SK-N-SH (cell line): ENCODE measurements at regions not wholly inside any gene's neighbourhood (a gene's known extent, or its start where the extent isn't known, plus 50 kb on each side); places are given as distances from the start of the nearest gene placed in this dataset.

ENCODE experiments used
- CTCF ChIA-PET: fragments of 300-600, 350-600 bp; formaldehyde crosslinking; extraction: SDS; loops from one replicate; lab custom pipeline; 2021; lab: Yijun Ruan, JAX
- POLR2A ChIA-PET: fragments of 350-600 bp; sonication (Branson Sonifier 250); formaldehyde crosslinking; extraction: SDS; loops from one replicate; lab custom pipeline; 2020; ENCODE audit warnings: antibody characterized with exemption, inconsistent platforms; lab: Yijun Ruan, JAX
- DNase-seq: peaks from one replicate; pipeline ENCODE4 v3.0.0; 2012
- H2AFZ ChIP-seq: fragments of 200-600 bp; sonication (generic); 2 replicates; pipeline ENCODE4 v1.8.1; 2016; ENCODE audit warnings: antibody characterized with exemption, mild to moderate bottlenecking, low read depth
- H3F3A ChIP-seq: fragments of 200-600 bp; sonication (generic); replicated peaks from 2 replicates; pipeline ENCODE3; 2016; ENCODE audit warnings: antibody characterized with exemption, mild to moderate bottlenecking; ENCODE audit not compliant: insufficient read depth
- H3K27ac ChIP-seq, 2 experiments: fragments of 200-500 bp in 1 of 2; fragments of 200-600 bp in 1 of 2; sonication (Bioruptor generic) in 1 of 2; sonication (generic), shearing (Covaris generic) in 1 of 2; 2 replicates each; pipeline versions ENCODE4 v1.5.1 to v1.6.1; 2014 to 2016; ENCODE audit warnings: low read depth in 2 of 2, inconsistent platforms in 1 of 2, low read length in 1 of 2, mild to moderate bottlenecking in 1 of 2, mixed read lengths in 1 of 2
- H3K27me3 ChIP-seq: fragments of 200-600 bp; sonication (generic), shearing (Covaris generic); 2 replicates; pipeline ENCODE4 v1.6.1; 2016; ENCODE audit warnings: mixed run types; ENCODE audit not compliant: insufficient read depth
- H3K36me3 ChIP-seq, 2 experiments: fragments of 200-500 bp in 1 of 2; fragments of 200-600 bp in 1 of 2; sonication (Bioruptor generic) in 1 of 2; sonication (generic) in 1 of 2; replicated peaks in 1 of 2; 2 replicates each; pipeline versions ENCODE3 to v1.5.1; 2014 to 2016; ENCODE audit warnings: low read length in 1 of 2, mild to moderate bottlenecking in 1 of 2; ENCODE audit not compliant: insufficient read depth in 2 of 2, control insufficient read depth in 1 of 2
- H3K4me1 ChIP-seq, 2 experiments: fragments of 200-500 bp in 1 of 2; fragments of 200-600 bp in 1 of 2; sonication (Bioruptor generic) in 1 of 2; sonication (generic), shearing (Covaris generic) in 1 of 2; 2 replicates each; pipeline versions ENCODE4 v1.5.1 to v1.6.1; 2014 to 2016; ENCODE audit warnings: low read depth in 1 of 2, low read length in 1 of 2, mixed run types in 1 of 2; ENCODE audit not compliant: insufficient read depth in 2 of 2, control insufficient read depth in 1 of 2
- H3K4me2 ChIP-seq: fragments of 200-600 bp; sonication (generic), shearing (Covaris generic); 2 replicates; pipeline ENCODE4 v1.6.1; 2017; ENCODE audit warnings: mixed run types
- H3K4me3 ChIP-seq, 2 experiments: fragments of 200-500 bp in 1 of 2; fragments of 200-600 bp in 1 of 2; sonication (Bioruptor generic) in 1 of 2; sonication (generic), shearing (Covaris generic) in 1 of 2; 2 replicates each; pipeline versions ENCODE4 v1.5.1 to v1.8.1; 2014 to 2016; ENCODE audit warnings: low read depth in 2 of 2, inconsistent platforms in 1 of 2, low read length in 1 of 2, mild to moderate bottlenecking in 1 of 2, mixed read lengths in 1 of 2, moderate library complexity in 1 of 2
- H3K79me2 ChIP-seq: fragments of 200-600 bp; sonication (generic); 2 replicates; pipeline ENCODE4 v1.8.1; 2017; ENCODE audit warnings: mild to moderate bottlenecking; ENCODE audit not compliant: insufficient read depth
- H3K9ac ChIP-seq: fragments of 200-600 bp; sonication (generic); 2 replicates; pipeline ENCODE4 v1.6.1; 2017; ENCODE audit warnings: mixed run types
- H3K9me2 ChIP-seq: fragments of 200-600 bp; sonication (generic); 2 replicates; pipeline ENCODE4 v1.6.1; 2017; ENCODE audit warnings: mixed run types
- H3K9me3 ChIP-seq: fragments of 200-600 bp; sonication (generic); 2 replicates; pipeline ENCODE4 v1.6.1; 2017; ENCODE audit warnings: mixed run types, mild to moderate bottlenecking, moderate library complexity
- H4K20me1 ChIP-seq: fragments of 200-600 bp; sonication (generic); 2 replicates; pipeline ENCODE4 v1.6.1; 2017; ENCODE audit warnings: mild to moderate bottlenecking, mixed run types; ENCODE audit not compliant: insufficient read depth
- CHD2 ChIP-seq: fragments of 150-350 bp; IDR thresholded peaks from 2 replicates; pipeline ENCODE4 v1.6.1; 2018; ENCODE audit warnings: low read length; ENCODE audit not compliant: partially characterized antibody
- EP300 ChIP-seq, 2 experiments: IDR thresholded peaks; 2 replicates each; pipeline versions ENCODE4 v1.4.0 to v1.6.1; 2012; ENCODE audit warnings: borderline replicate concordance in 1 of 2, low read depth in 1 of 2, low read length in 1 of 2
- EZH2phosphoT487 ChIP-seq: fragments of 200-600 bp; sonication (generic); IDR thresholded peaks from 2 replicates; pipeline ENCODE4 v1.6.1; 2017; ENCODE audit warnings: low read depth, mixed run types, mild to moderate bottlenecking, antibody characterized with exemption, moderate library complexity, borderline replicate concordance
- FOXJ3 ChIP-seq: sonication (generic); formaldehyde crosslinking; IDR thresholded peaks from 2 replicates; pipeline ENCODE4 v1.5.1; 2020; ENCODE audit warnings: mild to moderate bottlenecking, missing genetic modification reagents
- FOXM1 ChIP-seq: IDR thresholded peaks from 2 replicates; pipeline ENCODE4 v1.4.0; 2012; ENCODE audit warnings: low read depth, mild to moderate bottlenecking
- GABPA ChIP-seq: IDR thresholded peaks from 2 replicates; pipeline ENCODE4 v1.4.0; 2012; ENCODE audit warnings: low read depth, mild to moderate bottlenecking
- GATA2 ChIP-seq: sonication (generic); formaldehyde crosslinking; IDR thresholded peaks from 2 replicates; pipeline ENCODE4 v1.5.0; 2020; ENCODE audit warnings: mild to moderate bottlenecking, missing genetic modification reagents
- JUND ChIP-seq: IDR thresholded peaks from 2 replicates; pipeline ENCODE4 v1.4.0; 2012
- MAX ChIP-seq: IDR thresholded peaks from 2 replicates; pipeline ENCODE4 v1.4.0; 2012; ENCODE audit warnings: low read depth
- MEF2A ChIP-seq: IDR thresholded peaks from 2 replicates; pipeline ENCODE4 v1.4.0; 2012; ENCODE audit warnings: low read depth, borderline replicate concordance
- MXI1 ChIP-seq: IDR thresholded peaks from 2 replicates; pipeline ENCODE4 v1.6.1; 2012; ENCODE audit warnings: mild to moderate bottlenecking, low read depth, low read length, improper control_type of control experiment
- NFIC ChIP-seq: IDR thresholded peaks from 2 replicates; pipeline ENCODE4 v1.4.0; 2012; ENCODE audit warnings: borderline replicate concordance
- POLR2AphosphoS5 ChIP-seq: IDR thresholded peaks from 2 replicates; pipeline ENCODE4 v1.6.1; 2012; ENCODE audit warnings: low read depth, low read length
- SIN3A ChIP-seq: IDR thresholded peaks from 2 replicates; pipeline ENCODE4 v1.6.1; 2012; ENCODE audit warnings: low read depth, mild to moderate bottlenecking, low read length, moderate library complexity, borderline replicate concordance
- TAF1 ChIP-seq: IDR thresholded peaks from 2 replicates; pipeline ENCODE4 v1.6.1; 2012; ENCODE audit warnings: low read depth, mild to moderate bottlenecking, low read length, moderate library complexity, borderline replicate concordance
- TCF12 ChIP-seq: IDR thresholded peaks from 2 replicates; pipeline ENCODE4 v1.4.0; 2012
- WGBS: methylation state at CpG from one replicate; pipeline ENCODE4 v1.1.6; 2017; ENCODE audit warnings: low lambda C conversion rate; 5-methylcytosine and 5-hydroxymethylcytosine counted together
- TF ChIP-seq, protein P1 (sequence below): IDR thresholded peaks from 2 replicates; pipeline ENCODE4 v1.4.0; 2012; ENCODE audit warnings: low read depth, borderline replicate concordance
- TF ChIP-seq, protein P2 (sequence below): IDR thresholded peaks from 2 replicates; pipeline ENCODE4 v1.4.0; 2012; ENCODE audit warnings: low read depth, borderline replicate concordance
- TF ChIP-seq, protein P3 (sequence below): fragments of 150-350 bp; IDR thresholded peaks from 2 replicates; pipeline ENCODE4 v1.6.1; 2017; ENCODE audit warnings: antibody characterized with exemption, low read length, low read depth, borderline replicate concordance
- TF ChIP-seq, protein P4 (sequence below): IDR thresholded peaks from 2 replicates; pipeline ENCODE4; 2012

DNA sequence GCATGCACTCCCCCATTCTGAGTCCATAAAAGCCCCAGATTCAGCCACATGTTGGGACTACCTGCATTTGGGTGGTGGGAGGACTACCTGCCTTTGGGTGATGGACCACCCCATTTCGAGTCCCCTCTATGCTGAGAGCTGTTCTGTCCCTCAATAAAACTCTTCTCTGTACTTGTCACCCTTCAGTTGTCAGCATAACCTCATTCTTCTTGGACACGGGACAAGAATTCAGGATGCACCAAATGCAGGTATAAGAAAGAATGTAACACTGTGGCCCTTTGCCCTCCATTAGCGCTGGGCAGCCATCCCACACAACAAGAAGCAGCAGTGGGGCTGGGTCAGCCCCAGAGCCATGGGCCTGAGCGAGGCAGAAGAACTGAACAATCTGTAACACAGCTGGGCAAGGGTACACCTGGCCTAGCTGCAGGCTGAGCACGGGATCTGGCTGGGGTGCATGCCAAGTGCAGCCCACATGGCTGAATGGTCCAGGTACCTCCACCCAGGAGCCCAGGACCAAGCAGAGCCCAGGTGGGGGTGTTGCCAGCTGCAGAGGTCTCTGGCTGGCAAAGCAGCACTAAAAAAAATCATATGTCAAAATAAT lies 1344.3 kb upstream of the LRRTM3 start:
- Histone ChIP-seq H3K9me3 (no peaks in the 10 kb centered on the region; the same call in none of the 2 replicates), H3K9me2 (no peaks in the 10 kb centered on the region), H3F3A (peaks cover 3% of the 10 kb centered on the region), H3K27me3 (no peaks in the 10 kb centered on the region), H3K36me3 (peaks cover 18 to 44% of the 10 kb centered on the region in 2 experiments), H3K27ac (no peak overlapping the region), H4K20me1 (no peaks in the 10 kb centered on the region), H2AFZ (no peak overlapping the region), H3K9ac (no peak overlapping the region), H3K4me2 (no peak overlapping the region), H3K4me1 (no peaks in the 10 kb centered on the region), H3K4me3 (no peak overlapping the region; a peak in 1 of 4 replicates), H3K79me2 (no peaks in the 10 kb centered on the region)
- WGBS = 83% methylated on average over 3 of the region's 5 CpGs
- no peak for DNase-seq
- CTCF ChIA-PET = no interaction called here
- TF ChIP-seq MXI1 = no peak
- TF ChIP-seq, protein P1, sequence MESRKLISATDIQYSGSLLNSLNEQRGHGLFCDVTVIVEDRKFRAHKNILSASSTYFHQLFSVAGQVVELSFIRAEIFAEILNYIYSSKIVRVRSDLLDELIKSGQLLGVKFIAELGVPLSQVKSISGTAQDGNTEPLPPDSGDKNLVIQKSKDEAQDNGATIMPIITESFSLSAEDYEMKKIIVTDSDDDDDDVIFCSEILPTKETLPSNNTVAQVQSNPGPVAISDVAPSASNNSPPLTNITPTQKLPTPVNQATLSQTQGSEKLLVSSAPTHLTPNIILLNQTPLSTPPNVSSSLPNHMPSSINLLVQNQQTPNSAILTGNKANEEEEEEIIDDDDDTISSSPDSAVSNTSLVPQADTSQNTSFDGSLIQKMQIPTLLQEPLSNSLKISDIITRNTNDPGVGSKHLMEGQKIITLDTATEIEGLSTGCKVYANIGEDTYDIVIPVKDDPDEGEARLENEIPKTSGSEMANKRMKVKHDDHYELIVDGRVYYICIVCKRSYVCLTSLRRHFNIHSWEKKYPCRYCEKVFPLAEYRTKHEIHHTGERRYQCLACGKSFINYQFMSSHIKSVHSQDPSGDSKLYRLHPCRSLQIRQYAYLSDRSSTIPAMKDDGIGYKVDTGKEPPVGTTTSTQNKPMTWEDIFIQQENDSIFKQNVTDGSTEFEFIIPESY = no peak
- no peak for TF ChIP-seq GATA2
- TF ChIP-seq SIN3A = no peak
- TF ChIP-seq JUND = no peak
- no peak for TF ChIP-seq EZH2phosphoT487
- POLR2A ChIA-PET = no interaction called here

DNA sequence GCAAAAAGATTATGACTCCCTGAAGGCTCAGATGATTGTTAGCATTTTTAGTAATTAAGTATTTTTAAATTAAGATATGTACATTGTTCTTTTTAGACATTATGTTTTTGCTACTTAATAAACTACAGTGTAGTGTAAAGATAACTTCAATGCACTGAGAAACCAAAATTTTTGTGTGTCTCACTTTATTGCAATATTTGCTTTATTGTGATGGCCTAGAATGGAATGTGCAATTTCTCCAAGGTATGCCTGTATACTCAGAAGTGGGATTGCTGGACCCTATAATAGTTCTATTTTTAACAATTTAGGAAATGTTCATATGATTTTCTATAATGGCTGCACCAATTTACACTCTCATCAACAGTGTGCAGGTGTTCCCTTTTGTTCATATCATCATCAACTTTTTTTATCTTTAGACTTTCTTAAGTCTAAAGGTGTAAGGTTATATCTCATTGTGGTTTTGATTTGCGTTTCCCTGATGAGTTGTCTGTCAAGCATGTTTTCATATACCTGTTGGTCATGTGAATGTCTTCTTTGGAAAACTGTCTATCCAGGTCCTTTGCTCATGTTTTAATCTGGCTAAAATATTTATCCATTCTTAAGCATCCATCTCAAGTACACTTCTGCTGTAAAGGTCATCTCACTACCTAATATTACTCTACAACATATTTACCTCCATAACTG lies 1323.5 kb upstream of the LRRTM3 start:
- no peaks in the 10 kb centered on the region for H3K79me2 ChIP-seq
- H3K4me3 ChIP-seq = no peak overlapping the region
- H3K9ac ChIP-seq = no peak overlapping the region
- H3K9me2 ChIP-seq = no peaks in the 10 kb centered on the region; the same call in 1 of the 2 replicates
- POLR2A ChIA-PET = no interaction called here
- H3K4me1 ChIP-seq = no peaks in the 10 kb centered on the region
- no peak overlapping the region for H3K4me2 ChIP-seq
- no peaks in the 10 kb centered on the region for H3F3A ChIP-seq
- H4K20me1 ChIP-seq = no peaks in the 10 kb centered on the region
- 90% methylated on average over 1 of the region's 1 CpG for WGBS
- H3K27ac ChIP-seq = no peak overlapping the region
- H2AFZ ChIP-seq = no peak overlapping the region
- H3K27me3 ChIP-seq = no peaks in the 10 kb centered on the region
- no peak for DNase-seq
- CTCF ChIA-PET = no interaction called here
- no peaks in the 10 kb centered on the region for H3K9me3 ChIP-seq
- peaks cover 0 to 2% of the 10 kb centered on the region in 2 experiments for H3K36me3 ChIP-seq
- no peak for TF ChIP-seq FOXJ3 (CRISPR knock-in tag)
- no peak for TF ChIP-seq MXI1
- TF ChIP-seq, protein P2, sequence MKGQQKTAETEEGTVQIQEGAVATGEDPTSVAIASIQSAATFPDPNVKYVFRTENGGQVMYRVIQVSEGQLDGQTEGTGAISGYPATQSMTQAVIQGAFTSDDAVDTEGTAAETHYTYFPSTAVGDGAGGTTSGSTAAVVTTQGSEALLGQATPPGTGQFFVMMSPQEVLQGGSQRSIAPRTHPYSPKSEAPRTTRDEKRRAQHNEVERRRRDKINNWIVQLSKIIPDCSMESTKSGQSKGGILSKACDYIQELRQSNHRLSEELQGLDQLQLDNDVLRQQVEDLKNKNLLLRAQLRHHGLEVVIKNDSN = no peak
- no peak for TF ChIP-seq POLR2AphosphoS5
- TF ChIP-seq GATA2 = no peak
- TF ChIP-seq EP300 (IDR thresholded peaks at IDR 0.05; ENCODE audit: borderline replicate concordance in 1 of 2, low read depth in 1 of 2, low read length in 1 of 2) = no peak
- TF ChIP-seq MAX = no peak
- no peak for TF ChIP-seq CHD2
- TF ChIP-seq MEF2A = no peak
- TF ChIP-seq TAF1 = no peak
- TF ChIP-seq GABPA = no peak
- no peak for TF ChIP-seq FOXM1
- TF ChIP-seq, protein P3, sequence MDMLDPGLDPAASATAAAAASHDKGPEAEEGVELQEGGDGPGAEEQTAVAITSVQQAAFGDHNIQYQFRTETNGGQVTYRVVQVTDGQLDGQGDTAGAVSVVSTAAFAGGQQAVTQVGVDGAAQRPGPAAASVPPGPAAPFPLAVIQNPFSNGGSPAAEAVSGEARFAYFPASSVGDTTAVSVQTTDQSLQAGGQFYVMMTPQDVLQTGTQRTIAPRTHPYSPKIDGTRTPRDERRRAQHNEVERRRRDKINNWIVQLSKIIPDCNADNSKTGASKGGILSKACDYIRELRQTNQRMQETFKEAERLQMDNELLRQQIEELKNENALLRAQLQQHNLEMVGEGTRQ = no peak
- TF ChIP-seq, protein P4, sequence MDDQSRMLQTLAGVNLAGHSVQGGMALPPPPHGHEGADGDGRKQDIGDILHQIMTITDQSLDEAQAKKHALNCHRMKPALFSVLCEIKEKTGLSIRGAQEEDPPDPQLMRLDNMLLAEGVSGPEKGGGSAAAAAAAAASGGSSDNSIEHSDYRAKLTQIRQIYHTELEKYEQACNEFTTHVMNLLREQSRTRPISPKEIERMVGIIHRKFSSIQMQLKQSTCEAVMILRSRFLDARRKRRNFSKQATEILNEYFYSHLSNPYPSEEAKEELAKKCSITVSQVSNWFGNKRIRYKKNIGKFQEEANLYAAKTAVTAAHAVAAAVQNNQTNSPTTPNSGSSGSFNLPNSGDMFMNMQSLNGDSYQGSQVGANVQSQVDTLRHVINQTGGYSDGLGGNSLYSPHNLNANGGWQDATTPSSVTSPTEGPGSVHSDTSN = no peak
- no peak for TF ChIP-seq TCF12
- no peak for TF ChIP-seq SIN3A
- TF ChIP-seq NFIC = no peak
